ENCODE measurements at regions not wholly inside any gene's neighbourhood (a gene's known extent, or its start where the extent isn't known, plus 50 kb on each side); places are given as distances from the start of the nearest gene placed in this dataset.

DNA sequence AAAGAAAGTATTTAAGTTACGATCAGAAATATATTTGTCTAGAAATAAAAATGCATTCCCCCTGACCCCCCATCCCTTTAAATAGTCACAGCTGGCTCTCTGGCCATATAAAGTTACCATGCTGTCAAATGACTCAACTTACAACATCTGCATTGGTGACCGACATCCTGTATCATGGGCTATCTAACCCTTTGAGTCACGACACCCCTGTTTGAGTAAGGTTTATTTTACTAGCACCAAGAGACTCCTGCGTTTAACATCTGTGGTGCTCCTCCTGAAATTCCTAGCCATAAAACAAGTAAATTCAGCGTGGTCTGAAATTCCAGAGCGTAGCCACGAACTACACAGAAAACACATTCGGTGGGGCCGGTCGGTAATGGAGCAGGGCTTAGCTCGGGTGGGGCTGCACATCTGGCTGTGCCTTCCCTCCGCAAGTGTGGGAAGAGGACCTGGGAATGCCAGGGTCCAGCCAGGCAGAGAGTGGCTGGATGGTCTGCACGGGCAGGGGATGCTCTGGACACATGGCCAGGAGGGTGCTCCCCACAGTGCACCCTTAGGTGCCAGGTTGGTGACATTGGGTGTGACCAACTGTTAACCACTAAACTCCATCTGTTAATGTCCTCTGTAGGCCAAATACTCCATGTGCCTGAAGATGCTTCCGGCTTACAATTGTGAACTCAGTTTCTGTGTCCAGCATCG, 53.0 kb upstream of the CLDN14 start:
- no peak for DNase-seq

DNA sequence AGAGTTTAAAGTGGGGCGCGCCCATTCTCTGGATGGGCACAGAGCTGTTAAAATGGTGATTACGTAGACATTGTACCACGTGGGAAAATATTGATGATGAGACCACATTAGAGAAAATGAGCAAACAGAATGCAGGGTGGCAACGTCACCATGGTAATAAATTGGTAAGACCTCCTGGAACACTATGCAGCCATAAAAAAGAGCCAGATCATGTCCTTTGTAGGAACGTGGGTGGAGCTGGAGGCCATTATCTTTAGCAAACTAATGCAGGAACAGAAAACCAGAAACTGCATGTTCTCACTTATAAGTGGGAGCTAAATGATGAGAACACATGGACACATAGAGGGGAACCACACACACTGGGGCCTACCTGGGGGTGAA, 53.5 kb upstream of the CLDN14 start:
- DNase-seq: no peak

DNA sequence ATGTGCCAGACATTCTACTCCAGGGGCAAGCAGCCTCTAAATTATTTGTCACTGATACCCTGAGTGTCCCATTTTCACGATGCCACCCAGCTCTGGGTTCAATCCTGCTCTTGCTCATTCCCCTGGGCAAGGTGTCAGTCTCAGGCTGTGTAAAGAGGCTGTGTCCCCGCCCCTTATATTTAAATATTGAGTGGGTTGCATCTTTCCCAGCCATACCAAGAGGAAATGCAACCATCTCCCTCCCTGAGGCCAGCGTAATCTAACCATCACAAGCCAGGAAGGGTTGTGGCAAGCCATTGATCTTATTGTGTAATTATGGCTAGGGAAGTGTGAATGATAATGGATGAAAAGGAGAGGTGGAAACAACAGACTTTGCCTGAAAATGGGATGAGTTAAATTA, 54.7 kb upstream of the CLDN14 start:
- DNase-seq: no peak

DNA sequence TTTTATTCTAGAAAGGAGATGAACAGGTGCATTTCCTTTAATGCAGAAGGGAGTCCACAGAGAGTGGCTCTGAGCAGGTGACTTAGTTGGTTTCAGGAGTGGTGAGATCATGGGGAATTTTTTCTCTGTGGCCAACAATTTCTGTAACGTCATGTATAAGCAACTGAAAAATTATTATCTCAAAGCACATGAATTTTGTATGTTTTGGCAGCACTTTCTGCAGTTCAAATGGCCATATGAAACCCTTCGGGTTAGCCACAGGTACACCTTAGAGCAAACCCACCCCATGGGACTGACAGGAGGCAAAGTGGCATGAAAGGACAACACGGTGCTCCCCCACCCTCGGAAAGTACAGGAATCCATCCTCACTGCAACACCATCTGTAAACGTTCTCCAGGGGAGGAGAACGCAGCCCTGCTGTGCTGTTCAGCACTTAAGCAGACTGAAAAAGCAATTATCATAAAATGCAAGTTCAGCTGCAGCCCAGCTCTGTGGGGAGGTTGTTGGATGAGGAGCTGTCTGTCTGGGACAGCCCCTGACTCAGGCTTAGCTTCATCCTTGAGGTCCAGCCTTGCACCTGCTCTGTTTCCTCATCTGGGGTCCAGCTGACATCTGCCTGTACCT, 55.8 kb upstream of the CLDN14 start:
- DNase-seq: no peak

DNA sequence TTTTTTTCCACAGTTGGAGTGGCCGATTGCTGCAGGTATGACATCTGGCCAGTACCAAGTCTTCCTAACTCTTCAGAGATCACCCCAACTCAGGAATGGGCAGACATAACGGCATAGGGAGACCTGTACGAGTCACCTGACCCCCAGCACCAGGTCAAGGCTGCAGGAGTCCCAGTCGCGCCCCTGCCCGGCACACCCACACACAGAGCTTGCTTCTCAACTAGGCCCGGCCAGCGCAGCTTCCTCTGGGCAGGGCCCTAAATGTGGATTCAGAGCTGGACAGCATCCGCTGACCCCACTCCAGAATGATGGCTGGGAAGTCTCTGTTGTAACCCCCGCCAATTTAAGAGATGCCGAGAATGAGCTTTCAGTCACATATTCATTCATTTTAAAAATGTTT, 58.8 kb upstream of the CLDN14 start:
- DNase-seq: no peak

DNA sequence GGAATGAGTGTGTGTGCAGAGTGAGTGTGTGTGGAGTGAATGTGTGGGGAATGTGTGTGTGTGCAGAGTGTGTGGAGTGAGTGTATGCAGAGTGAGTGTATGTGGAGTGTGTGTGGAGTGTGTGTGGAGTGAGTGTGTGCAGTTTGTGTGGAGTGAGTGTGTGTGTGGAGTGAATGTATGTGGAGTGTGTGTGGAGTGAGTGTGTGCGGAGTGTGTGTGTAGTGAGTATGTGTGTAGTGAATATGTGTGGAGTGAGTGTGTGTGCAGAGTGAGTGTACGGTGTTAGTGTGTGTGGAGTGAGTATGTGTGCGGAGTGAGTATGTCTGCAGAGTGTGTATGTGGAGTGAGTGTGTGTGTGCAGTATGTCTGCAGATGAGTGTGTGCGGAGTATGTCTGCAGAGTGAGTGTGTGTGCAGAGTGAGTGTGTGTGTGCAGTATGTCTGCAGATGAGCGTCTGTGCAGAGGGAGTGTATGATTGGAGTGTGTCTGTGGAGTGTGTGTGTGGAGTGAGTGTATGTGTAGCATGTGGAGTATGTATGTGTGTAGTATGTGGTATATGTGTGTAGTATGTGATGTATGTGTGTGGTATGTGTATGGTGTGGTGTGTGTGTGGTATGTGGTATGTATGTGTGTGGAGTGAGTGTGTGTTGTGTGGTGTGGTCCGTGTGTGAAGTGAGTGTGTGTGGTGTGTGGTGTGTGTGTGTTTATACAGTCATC, 59.7 kb upstream of the CLDN14 start:
- no peak for DNase-seq

DNA sequence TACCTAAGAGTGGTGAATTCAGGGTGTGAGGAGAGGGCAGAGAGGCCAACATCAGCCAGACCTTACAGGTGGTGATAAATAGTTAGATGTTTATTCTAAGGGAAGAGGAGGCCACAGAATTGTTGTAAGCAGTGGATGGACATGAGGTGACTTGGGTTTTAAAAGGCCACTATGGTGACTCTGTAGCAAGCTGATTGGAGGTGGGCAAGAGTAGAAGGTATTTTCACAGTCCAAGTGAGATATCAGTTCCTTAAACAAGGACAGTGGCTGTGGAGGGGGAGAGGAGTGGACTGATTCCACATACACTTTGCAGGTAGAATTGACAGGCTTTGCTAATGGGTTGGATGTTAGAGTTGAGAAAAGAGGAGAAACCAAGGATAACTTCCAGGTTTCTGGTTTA, 60.8 kb upstream of the CLDN14 start:
- DNase-seq: no peak

DNA sequence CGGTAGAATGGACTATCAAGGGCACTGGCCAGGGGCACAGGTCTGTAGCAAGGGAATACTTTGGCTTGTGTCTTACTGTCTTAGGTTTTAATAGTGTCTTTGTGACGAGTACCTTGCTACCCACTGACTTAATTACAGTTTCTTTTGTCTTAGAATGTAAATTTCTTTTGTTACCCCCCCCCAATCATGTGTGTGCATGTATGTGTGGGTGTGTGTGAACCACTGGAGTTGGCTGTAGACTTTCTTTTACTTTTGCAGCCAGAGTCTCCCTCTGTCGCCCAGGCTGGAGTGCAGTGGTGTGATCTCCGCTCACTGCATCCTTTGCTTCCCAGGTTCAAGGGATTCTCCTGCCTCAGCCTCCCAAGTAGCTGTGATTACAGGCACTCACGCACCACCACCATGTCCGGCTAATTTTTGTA, 61.8 kb upstream of the CLDN14 start:
- DNase-seq: no peak

DNA sequence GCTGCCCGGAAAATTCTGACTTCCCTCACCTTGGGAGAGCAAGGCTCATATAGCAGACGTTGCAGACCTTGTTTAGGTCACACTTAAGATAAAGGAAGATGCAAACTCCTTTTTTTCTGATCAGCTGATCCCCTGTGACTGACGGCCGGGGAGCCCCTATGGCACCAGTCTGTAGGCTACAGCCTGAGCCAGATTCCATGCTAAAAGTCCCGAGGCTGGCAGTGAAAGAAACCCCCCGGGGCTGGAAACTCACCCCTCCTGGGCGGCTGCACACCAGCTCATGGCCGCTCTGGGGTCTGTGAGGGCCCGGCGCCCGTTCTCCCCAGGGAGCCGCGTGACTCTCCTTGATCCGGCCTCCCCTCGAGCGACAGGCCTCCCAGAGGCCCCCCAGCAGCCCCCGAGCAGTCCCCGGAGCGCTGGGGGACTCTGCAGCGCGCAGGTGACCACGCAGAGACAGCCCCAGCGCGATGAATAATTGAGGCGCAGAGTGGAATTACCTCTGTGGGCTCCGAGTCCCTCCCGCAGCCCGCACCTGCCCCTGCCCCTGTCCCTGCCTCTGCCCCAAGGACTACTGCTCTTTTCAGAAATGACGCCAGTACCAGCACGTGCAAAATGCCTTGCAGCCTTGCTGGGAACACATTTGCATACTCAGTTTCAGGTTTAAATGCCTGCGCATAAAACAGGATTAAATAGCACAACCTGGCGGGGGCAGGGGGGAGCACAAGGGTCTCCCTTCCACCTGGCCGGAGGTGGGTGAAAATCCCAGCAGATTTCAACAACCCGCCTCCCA, 62.6 kb upstream of the CLDN14 start:
- DNase-seq: no peak

DNA sequence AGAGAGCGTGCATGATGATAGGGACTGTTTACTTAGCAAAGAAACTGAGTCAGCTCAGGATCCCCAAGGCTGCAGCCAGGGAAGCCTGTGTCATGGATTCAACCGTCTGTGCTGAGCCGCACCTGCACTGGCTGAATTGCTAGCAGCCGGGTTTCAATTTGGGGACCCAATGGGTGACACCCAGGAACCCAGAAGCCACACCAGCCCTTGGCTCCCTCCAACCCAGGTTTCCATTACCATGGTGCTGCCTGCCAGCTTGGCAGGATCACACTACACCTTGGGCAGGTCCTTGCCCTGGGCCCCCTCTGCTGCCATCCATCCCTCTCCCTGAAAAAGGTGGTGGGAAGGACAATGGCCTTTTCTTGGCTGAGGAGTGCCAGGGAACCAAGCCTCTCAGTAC, 64.0 kb upstream of the CLDN14 start:
- no peak for DNase-seq

DNA sequence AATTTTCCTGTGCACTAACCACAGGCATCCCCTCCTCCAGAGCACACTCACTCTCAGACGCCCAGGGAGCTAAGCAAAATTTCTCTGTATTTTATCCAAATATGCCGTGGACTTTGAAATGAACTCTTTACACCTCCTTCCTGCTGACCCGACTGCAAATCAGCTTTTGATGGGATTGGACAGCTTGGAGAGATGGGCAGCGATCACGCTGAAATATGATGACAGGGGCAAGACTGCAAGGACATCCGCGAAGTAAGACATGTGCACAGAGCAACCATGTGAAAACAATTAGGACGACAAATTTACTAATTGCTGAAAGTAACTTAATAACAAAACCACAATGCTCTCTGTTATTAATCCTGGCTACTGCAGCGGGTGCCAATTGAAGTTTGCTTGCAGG, 64.6 kb upstream of the CLDN14 start:
- no peak for DNase-seq

DNA sequence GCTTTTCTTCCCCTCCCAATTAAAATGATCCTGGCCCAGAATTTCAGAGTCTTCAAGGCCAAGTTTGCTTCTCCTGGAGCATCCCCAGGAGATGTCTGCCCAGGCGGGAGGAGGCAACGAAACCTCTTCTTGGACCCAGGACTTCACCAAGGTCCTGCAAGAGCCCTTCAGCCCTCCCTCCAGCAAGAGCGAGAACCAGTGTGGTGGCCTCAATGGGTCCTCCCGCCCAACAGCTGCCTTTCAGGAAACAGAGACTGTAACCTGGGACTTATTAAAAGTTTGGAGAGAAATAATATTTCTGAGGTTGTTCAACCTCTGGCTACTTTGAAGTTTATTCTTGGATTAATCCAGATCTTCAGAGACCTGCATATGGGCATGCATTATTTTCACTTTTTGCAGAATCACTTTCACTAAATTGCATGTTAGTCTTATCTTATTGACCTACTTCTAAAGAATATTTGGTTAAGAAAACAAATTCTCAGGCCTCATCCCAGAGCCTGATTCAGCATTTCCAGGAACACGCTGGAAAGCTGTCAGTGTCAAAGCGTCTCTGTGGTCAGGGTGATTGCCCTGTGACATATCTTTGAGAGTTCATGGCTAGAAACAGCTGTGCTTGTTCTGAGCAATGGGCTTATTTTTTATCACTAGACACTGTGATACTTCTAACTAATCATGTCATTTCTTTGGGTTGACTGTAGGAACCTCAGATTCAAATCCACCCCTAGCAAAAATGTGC, 66.0 kb upstream of the CLDN14 start:
- no peak for DNase-seq

DNA sequence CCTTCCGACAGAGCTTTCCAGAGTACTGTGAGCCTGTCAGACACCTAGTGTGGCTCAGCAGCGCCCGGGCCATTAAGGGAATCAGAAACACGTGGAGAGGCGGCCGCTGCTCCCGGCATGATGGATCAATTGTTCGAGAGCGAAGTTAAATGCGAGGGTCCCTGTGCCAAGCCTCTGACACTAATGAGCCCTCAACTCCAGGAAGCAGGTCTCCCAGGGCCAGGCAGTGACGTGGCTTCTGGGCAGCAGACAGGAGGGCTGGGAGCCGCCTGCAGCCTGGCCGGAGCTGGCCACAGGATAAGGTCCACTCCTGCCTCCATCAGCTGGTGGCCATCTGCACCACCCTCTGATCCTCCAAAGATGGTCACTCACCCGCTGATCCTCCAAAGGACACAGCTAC, 67.5 kb upstream of the CLDN14 start:
- DNase-seq: no peak

DNA sequence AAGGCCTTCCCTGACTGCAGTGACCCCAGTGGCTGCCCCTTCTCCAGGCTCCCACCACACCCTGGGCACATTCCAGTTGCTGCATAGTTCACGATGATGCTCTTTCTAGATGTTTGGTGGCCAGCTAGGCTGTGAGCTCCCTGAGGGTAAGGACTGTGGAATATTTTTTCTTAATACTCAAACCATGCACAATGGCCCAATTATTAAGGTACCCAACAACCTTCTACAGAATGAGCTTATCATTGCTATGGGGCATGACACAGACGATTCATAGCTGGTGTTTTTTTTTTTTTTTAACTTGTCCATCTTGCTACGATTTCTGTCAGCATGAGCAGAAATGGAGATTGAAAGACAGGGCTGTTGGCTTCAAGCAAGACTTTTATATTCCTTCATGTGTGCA, 68.9 kb upstream of the CLDN14 start:
- no peak for DNase-seq

DNA sequence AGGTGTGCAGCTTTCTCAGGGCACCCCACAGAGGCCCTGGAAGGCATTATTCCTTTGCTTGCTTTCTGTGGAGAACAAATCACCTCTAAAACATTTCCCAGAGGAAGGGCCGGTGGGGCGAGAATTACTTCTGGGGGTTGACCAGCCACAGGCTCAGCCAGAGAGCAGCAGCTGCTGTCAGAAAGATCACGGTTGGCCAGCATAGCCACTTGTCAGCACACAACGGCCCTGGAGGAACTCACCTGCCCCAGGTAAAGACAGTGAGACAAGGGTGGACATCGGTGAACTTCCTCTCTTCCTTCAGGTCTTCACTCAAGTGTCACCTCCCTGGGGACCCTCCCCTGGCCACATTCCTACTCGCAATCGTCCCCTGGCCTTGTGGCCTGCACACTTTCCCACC, 69.5 kb upstream of the CLDN14 start:
- no peak for DNase-seq

DNA sequence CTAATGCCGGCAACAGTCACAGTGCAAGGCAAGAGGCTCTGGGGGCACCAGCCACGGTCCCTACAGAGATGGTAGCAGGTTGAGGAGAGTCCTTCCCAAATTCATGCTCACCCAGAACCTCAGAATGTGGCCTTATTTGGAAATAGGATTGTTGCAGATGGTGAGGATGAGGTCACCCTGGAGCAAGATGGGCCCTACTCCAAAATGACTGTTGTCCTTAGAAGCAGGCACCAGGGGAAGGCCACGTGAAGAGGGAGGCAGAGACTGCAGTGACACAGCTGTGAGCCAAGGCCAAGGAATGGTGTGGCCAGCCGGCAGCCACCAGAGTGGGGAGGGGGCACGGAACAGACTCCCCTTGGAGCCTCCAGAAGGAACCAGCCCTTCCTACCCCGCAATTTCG, 70.8 kb upstream of the CLDN14 start:
- DNase-seq: no peak

DNA sequence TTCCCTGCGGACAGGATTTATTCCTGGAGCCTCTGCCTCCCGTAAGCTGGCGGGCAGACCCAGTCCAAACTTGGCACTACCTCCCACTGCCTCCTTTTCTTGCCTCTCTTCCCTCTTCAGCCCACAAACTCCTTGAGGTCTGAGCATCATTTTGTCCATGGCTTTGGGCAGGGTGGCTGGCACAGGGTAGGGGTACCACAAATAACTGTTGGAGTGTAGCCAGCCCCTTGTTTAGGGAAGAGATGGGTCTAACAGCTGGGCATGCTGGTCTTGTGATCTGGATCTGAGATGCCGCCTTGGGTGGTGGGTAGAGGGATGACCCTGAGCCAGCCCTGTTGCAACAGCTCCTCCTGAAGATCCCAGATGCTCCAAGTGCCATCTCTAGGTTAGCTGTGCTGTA, 71.4 kb upstream of the CLDN14 start:
- no peak for DNase-seq

DNA sequence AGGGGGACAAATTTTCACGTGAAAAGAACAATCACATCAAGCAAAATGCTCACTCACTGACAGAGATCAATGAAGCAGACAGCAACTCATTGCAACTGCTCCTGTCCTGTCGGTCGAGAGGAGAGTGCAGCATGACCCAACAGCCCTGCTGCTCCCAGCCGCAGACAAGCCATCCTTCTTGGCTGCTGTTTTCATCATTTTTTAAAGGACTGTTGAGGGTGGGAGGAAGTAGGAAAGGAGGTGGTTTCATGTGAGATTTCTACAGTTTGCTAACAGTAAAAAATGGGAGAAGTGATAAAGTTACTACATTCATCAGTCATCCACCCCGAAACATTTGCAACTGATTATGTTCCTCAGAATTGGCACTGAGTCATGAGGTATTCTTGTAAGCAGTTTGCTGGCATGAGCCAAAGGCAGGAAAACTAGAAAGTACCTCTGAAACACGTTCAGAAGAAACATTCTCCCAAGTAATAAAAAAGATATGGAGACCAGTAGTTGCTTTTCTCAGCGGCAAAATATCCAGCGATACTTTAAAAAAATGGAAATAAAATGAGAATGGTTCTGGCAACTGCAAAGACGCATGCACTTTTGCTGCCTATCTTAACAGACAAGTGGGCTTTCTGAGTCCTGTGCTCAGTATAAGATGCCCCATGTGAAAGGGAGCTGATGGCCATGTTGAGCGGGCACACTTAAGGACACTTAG, 72.0 kb upstream of the CLDN14 start:
- DNase-seq: no peak

DNA sequence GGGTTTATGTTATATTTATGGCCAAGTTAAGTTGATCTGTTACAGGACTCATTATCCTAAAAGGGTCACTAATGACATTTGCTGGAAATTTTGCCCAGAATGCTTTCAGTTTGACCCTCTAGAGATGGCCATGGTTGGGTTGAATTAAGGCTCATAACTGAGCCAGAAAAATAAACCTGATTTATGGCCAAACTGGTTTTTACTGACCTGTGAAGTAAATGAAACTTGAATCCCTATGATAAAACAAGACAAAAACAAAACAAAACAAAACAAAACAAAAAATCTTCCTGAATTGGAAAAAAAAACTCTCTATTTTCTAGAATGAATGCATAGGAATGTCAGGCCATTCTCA, 72.5 kb upstream of the CLDN14 start:
- no peak for DNase-seq

DNA sequence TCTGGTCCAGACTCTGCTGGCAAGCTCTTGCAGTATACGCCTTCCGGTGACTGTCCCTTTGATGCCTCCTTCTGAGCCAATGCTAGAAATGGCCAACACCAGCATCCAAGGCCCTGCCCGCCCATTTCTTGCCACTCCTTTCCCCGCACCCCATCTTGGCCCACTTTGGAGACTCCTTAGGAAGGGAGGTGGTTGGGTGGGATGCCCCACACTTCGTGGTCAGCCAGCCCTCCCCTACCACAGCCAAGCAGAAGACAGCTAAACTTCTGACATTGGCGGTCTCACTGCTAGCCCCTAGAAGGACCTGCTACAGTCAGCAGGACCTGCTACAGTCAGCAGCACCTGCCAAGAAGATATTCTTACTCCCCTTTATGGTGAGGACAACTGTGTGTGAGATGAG, 73.5 kb upstream of the CLDN14 start:
- no peak for DNase-seq

DNA sequence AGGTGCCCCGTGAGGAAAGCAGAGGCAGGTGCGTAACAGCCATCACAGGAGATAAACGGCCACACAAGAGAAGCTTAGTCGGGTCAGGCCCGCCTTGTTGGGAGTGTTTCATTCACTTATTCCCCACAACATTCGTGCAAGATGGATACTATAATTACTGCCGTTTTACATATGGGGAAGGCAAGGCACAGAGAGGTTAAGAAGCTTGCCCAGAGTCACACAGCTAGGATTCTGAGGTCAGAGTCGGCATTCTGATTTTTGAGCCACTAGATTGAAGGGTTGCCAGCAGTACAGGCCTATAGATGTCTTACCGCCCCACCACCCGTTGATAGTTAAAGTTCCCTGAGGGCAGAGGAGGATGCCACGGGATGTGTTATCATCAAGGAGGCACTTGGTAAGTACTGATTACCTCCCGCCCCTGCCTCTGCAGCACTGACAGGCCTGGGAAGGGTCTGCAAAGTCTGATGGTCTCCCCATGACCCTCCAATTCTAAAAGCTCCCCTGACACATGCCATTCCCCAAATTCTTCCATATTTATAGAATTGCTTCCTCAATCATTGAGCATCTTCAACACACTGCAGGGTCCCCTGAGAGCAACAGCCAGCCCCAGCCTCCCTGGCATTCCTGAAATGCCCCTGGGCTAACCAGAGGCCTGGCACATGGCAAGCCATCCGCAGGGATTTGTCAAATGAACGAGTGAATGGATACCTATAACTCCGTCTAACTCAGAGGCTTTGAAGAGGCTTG, 74.7 kb upstream of the CLDN14 start:
- DNase-seq: no peak

Measured in stimulated activated CD8-positive, alpha-beta memory T cell treated with anti-CD3 and anti-CD28 coated beads, Interleukin-4, amount 100 ng/mL, for 48 hours (primary cell).